ENCODE measurements at regions not wholly inside any gene's neighbourhood (a gene's known extent, or its start where the extent isn't known, plus 50 kb on each side); places are given as distances from the start of the nearest gene placed in this dataset.

GRCh38 chr7:121515630-121516401 lies 119.7 kb upstream of the FAM3C start:
- TF ChIP-seq POLR2AphosphoS5 (IDR thresholded peaks at IDR 0.05; ENCODE audit: low read depth) (no peak), CTCF (IDR thresholded peaks at IDR 0.05; ENCODE audit: insufficient read depth, low read length) (no peak), REST (IDR thresholded peaks at IDR 0.05; ENCODE audit: insufficient replicate concordance, low read depth) (no peak), GABPA (IDR thresholded peaks at IDR 0.05; ENCODE audit: low read depth) (no peak), SPI1 (IDR thresholded peaks at IDR 0.05; ENCODE audit: borderline replicate concordance, low read depth) (no peak)
